Lower leg skin (tissue), 3 donors: ENCODE measurements at regions not wholly inside any gene's neighbourhood (a gene's known extent, or its start where the extent isn't known, plus 50 kb on each side); places are given as distances from the start of the nearest gene placed in this dataset.

ENCODE experiments used
- CTCF ChIP-seq, 3 donors: fragments of 450-650 bp; IDR thresholded peaks; one replicate each; pipeline ENCODE4 v1.5.1; 2016; ENCODE audit warnings: antibody characterized with exemption in 3 of 3, mild to moderate bottlenecking in 3 of 3, moderate library complexity in 2 of 3
- POLR2A ChIP-seq, 2 donors: fragments of 450-650 bp; IDR thresholded peaks; one replicate each; pipeline ENCODE4 v1.6.1; 2016 to 2017; ENCODE audit warnings: antibody characterized with exemption in 2 of 2, mild to moderate bottlenecking in 1 of 2, moderate library complexity in 1 of 2

- TF ChIP-seq CTCF (IDR thresholded peaks at IDR 0.05) (no peak), POLR2A (IDR thresholded peaks at IDR 0.05) (no peak)
Observed at GRCh38 chr12:78316631-78317468, 486.2 kb downstream of the NAV3 start.
